Prostate gland (tissue), 2 donors: ENCODE measurements at regions not wholly inside any gene's neighbourhood (a gene's known extent, or its start where the extent isn't known, plus 50 kb on each side); places are given as distances from the start of the nearest gene placed in this dataset.

Experiments
- POLR2A ChIP-seq: fragments of 450-650 bp; IDR thresholded peaks from one replicate; pipeline ENCODE4 v1.6.1; 2016; ENCODE audit warnings: antibody characterized with exemption, mild to moderate bottlenecking
- TF ChIP-seq, protein P1 (sequence below), 4 experiments: fragments of 200-600 bp in 2 of 4; fragments of 450-650 bp in 2 of 4; sonication (generic) in 2 of 4; IDR thresholded peaks; 1 replicate in 3 of 4; 2 replicates in 1 of 4; pipeline ENCODE4 v1.5.1; 2016 to 2019; ENCODE audit warnings: antibody characterized with exemption in 4 of 4, mild to moderate bottlenecking in 2 of 4, moderate library complexity in 2 of 4

DNA sequence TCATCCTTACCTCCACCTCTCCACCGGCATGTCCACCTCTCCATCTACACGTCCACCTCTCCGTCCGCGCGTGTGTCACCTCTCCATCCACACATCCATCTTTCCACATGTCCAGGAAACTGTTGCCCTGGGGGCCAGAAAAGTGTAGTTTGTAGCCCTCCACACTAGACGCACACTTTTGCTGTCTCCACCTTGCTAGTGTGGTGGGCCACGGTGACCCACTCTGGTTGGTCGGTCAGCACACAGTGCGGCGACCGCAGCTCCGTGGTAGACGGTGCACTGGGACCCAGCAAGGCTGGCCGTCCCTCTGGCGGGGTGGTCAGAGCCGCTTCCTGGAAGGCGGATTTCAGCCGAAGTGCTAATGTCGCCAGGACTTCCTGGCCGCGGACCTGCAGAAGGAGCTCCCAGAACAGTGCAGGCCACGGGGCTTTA is 268.6 kb downstream of the DLL1 start:
- TF ChIP-seq, protein P1, sequence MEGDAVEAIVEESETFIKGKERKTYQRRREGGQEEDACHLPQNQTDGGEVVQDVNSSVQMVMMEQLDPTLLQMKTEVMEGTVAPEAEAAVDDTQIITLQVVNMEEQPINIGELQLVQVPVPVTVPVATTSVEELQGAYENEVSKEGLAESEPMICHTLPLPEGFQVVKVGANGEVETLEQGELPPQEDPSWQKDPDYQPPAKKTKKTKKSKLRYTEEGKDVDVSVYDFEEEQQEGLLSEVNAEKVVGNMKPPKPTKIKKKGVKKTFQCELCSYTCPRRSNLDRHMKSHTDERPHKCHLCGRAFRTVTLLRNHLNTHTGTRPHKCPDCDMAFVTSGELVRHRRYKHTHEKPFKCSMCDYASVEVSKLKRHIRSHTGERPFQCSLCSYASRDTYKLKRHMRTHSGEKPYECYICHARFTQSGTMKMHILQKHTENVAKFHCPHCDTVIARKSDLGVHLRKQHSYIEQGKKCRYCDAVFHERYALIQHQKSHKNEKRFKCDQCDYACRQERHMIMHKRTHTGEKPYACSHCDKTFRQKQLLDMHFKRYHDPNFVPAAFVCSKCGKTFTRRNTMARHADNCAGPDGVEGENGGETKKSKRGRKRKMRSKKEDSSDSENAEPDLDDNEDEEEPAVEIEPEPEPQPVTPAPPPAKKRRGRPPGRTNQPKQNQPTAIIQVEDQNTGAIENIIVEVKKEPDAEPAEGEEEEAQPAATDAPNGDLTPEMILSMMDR (IDR thresholded peaks at IDR 0.05), result no peak
- TF ChIP-seq POLR2A, result no peak
